Embryonic facial prominence (tissue), 1 donor: ENCODE measurements at regions not wholly inside any gene's neighbourhood (a gene's known extent, or its start where the extent isn't known, plus 50 kb on each side); places are given as distances from the start of the nearest gene placed in this dataset.

Source experiments
- DNase-seq: peaks from one replicate; pipeline ENCODE4 v3.0.0-alpha.2; 2016; ENCODE audit errors: extremely low spot score

GRCh38 chr6:19325335-19325789 is 511.8 kb upstream of the ID4 start:
- DNase-seq, result no peak

DNA sequence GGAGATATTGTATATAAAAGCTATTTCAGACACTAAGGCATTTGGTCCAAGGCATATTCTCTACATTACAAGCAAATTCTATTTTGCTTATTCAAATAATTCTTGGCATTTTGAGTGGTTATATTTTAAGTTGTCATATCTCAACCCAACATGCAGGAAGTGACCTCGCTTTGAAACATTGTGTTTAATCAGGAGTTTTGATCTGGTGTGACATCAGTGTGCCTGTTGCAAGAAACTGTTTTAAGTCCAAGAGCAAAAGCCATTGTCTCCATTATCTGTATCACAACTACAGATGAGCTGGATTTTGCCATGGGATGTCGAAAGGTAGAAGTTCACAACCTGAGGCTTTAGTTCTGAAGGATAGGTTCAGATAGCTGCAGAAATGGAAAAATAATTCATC is 509.9 kb upstream of the ID4 start:
- DNase-seq, result no peak

DNA sequence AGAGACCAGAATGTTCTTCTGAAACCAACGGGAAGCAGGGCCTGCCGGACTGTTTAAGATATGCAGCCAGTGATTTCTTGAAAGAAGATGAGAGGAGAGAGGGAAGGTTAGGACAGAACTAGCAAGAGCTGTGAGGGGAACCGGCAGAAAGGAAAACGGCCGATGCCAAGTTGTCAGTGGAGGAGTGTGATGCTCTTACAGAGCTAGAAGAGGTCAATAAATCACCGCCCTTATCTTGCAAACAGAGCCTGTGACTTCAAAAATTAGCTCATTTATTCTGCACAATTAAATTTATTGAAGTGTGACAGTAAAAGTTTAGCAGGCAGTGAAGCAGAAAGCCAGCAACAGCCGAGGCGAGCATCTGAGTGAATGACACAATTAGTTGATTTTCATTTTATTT is 509.5 kb upstream of the ID4 start:
- no peak for DNase-seq

- no peak for DNase-seq
Measured at GRCh38 chr6:19329078-19329477, 508.1 kb upstream of the ID4 start.

GRCh38 chr6:19331089-19331488 is 506.1 kb upstream of the ID4 start:
- no peak for DNase-seq

DNA sequence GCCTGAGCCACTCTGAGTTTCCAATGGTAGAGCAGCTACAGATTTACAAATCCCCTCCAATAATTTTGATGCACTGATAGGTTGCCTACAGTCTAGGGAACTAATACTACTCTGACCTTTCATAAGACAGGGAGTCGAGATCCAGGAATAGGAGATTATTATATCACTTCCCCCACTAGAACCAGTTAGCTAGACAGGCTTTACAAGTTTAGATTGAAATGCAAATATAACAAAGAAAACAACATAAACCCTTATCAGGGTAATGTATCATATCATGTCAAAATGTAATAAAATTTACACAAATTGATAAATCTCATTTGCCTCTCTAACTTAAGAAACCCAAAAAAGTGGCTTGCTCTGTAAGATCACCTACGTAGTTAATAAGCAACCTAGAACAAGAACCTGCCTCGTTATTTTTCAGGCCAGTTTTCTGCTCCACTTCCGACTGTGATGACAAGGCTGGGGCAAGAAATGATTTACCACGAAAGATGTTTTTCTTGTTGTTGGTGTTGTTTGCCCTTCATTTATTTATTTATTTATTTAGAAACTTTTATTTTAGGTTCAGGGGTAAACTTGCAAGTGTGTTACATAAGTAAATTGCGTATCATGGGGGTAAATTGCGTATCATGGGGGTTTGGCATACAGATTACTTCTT is 504.2 kb upstream of the ID4 start:
- no peak for DNase-seq

DNA sequence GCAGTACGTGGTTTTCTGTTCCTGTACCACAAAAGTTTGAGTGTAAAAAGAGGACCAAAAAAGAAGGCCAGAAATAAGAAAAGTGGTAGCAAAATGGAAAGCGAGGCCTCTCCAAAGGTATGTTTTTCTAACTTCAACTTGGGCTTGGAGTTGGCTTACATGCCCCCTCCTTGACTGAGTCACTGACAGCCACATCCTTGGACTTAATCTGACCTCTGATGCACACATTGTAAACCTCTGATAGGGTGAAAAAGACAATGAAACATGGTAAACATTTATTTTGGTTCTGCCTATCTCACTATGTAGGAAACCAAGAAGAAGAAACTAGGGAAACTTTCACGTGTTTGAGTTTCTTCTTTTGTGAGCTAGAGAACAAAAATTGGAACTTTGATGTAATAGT is 503.2 kb upstream of the ID4 start:
- no peak for DNase-seq

DNA sequence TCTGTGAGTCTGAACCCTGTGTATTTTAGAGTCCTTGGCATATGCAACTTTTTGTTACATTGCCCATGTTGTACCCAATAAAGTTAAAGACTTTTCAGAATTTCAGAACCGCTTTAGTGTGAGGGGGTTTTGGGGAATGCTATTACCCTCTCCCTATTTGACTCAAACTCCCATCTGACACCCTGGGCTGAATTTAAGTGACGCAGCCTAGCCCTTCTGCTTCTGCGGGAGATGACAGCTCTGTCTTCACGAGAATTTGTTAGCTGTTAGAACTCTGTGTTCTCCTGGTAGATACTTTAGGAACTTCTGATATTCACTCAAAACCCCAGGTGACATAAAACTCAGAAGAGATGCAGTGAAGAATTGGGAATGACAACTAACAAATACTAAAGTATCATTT is 500.6 kb upstream of the ID4 start:
- no peak for DNase-seq

- DNase-seq, result no peak
Measured at GRCh38 chr6:19337101-19337500, 500.1 kb upstream of the ID4 start.

DNA sequence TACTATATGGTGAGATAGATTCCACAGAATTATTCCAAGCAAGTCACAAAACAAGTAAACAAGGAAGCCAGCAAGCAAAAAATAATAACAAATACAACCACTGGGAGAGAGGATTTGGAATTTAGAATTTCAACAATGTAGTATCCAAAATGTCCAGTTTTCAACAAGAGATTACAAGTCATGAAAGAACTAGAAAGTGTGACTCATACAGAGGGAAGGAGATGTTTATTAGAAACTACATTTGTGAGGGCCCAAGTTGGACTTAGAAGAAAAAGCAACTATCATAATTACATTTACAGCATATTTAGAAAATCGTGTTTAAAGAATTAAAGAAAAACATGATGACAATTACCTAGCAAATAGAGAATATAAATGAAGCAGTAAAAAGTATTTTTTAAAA is 494.6 kb upstream of the ID4 start:
- DNase-seq, result no peak

- DNase-seq, result no peak
Measured at GRCh38 chr6:19349429-19349828, 487.7 kb upstream of the ID4 start.

DNA sequence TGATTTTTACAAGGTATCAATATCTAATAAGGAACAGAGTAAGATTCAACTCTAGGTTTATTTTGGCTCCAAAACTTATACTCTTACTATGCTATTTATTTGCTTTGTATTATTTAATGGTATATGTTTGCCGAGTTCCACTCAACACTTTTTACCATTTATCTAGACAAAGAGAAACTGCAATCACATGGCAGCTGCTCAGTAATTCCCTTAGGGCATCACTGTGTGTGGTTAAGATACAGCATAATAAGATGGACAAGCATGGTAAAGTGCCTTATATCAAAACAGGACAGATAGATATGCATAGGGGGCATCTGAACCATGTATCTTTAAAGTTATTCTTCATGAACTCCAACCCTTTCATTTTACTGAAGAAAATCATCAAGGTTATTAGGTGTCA is 483.0 kb upstream of the ID4 start:
- no peak for DNase-seq

- no peak for DNase-seq
Measured at GRCh38 chr6:19356692-19357091, 480.5 kb upstream of the ID4 start.

- no peak for DNase-seq
Measured at GRCh38 chr6:19362396-19362795, 474.8 kb upstream of the ID4 start.

GRCh38 chr6:19368511-19368910 is 468.7 kb upstream of the ID4 start:
- no peak for DNase-seq

DNA sequence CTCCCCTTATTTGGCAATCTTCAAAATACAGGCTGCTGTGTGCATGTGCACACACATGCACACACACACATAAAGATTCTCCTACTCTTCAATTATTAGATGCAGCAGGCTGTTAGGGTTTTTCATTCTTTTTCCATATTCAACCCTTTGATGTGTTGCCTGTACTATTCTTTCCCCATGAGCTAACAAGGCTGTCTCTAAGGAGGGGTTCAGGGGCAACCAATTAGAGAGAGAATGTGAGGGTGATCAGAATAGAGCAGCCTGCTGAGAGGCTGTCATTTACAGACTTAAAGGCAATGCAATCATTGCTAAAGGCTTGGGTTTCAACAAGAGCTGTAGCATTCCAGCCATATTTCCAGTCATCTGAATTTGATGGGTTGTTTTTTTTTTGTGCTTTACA is 467.4 kb upstream of the ID4 start:
- DNase-seq, result no peak

DNA sequence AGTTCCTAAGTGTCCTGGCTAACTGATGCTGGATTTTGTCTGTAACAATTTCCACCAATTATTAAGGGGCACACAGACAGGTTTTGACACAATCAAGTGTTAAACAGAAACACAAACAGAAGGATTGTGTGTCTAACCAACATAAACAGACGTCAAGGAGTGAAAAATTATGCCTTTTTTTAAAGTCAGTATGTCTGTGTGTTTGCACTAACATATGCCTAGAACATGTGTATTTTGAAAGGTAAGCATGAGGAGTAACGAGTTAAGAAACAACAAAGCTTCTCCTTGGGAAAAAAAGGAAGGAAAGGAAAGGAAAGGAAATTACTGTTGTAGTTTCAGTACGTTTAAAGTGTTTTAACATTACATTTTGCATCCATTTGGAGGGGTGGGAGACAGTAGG is 466.3 kb upstream of the ID4 start:
- DNase-seq, result no peak

GRCh38 chr6:19375613-19376012 is 461.6 kb upstream of the ID4 start:
- no peak for DNase-seq

GRCh38 chr6:19377722-19378121 is 459.4 kb upstream of the ID4 start:
- no peak for DNase-seq

- no peak for DNase-seq
Measured at GRCh38 chr6:19380293-19380692, 456.9 kb upstream of the ID4 start.

- DNase-seq, result no peak
Measured at GRCh38 chr6:19382676-19383075, 454.5 kb upstream of the ID4 start.

GRCh38 chr6:19391926-19392325 is 445.2 kb upstream of the ID4 start:
- DNase-seq, result no peak

DNA sequence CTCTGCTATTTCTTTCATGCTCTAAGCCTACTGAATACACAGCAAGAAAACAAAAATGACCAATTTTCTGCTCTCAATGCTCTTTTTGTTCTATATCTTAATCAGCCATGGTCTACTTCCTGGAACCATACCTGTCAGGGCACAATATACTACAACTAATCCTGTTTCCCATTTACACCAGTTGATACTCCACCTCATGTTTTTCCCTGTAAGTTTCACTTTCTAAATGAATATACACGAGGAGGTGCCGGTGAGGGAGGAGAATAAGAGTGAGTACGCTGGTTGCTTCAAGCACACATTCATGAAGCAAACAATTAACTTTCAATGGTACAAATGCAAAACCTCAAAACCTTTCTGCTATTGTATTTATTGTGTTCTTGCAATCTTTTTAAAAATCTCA is 443.1 kb upstream of the ID4 start:
- no peak for DNase-seq

DNA sequence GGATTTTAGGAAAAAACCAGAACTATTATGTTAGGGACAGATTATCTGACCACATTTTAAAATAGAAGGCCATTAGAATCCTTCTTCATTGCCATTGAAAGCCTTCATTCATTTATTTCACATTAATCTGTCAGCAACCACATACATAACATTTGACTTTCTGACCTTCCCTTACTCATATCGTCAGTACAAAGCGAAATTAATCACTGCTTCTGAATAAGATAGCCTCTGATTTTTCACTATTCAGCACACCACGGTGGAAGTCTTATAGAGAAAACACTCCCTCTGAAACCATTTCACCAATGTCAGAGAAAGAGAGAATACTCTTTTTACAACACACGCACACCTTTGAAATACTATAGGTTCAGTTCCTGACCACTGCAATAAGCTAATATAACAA is 442.5 kb upstream of the ID4 start:
- no peak for DNase-seq
